ENCODE measurements at regions not wholly inside any gene's neighbourhood (a gene's known extent, or its start where the extent isn't known, plus 50 kb on each side); places are given as distances from the start of the nearest gene placed in this dataset.
"Not testable (repeated sequence)": the region's sequence is repeated elsewhere in the genome, so short reads cannot be mapped to it uniquely, and the experiment has no call there.

- DNase-seq (ENCODE audit: low read depth, low spot score): no peak
- no peak for TF ChIP-seq CTCF (conservative IDR thresholded peaks at IDR 0.05)
- Mint-ChIP-seq H3K9me3 (peaks cover 21% of the 10 kb centered on the region), H3K36me3 (ENCODE audit: low read depth) (peaks cover 10% of the 10 kb centered on the region), H3K4me1 (no peaks in the 10 kb centered on the region), H3K4me3 (no peak overlapping the region), H3K27ac (ENCODE audit: unreplicated experiment) (no peak overlapping the region), H3K27me3 (ENCODE audit: low read depth) (no peaks in the 10 kb centered on the region)
Observed at GRCh38 chr19:56919308-56919995, 78.9 kb upstream of the PEG3 start.

GRCh38 chr19:56926094-56926493 lies 85.6 kb upstream of the PEG3 start:
- not testable (repeated sequence) for H3K27ac Mint-ChIP-seq (ENCODE audit: unreplicated experiment); H3K36me3 Mint-ChIP-seq (ENCODE audit: low read depth); H3K4me1 Mint-ChIP-seq; H3K4me3 Mint-ChIP-seq; H3K27me3 Mint-ChIP-seq (ENCODE audit: low read depth); DNase-seq (ENCODE audit: low read depth, low spot score)
- H3K9me3 Mint-ChIP-seq: peaks cover 18% of the 10 kb centered on the region

- H3K9me3 Mint-ChIP-seq: peaks cover 18% of the 10 kb centered on the region
- no peak for DNase-seq (ENCODE audit: low read depth, low spot score)
- H3K4me3 Mint-ChIP-seq: no peak overlapping the region
- no peak for TF ChIP-seq CTCF (conservative IDR thresholded peaks at IDR 0.05)
- H3K27me3 Mint-ChIP-seq (ENCODE audit: low read depth): no peaks in the 10 kb centered on the region
- H3K36me3 Mint-ChIP-seq (ENCODE audit: low read depth): peaks cover 9% of the 10 kb centered on the region
- H3K27ac Mint-ChIP-seq (ENCODE audit: unreplicated experiment): no peak overlapping the region
- no peaks in the 10 kb centered on the region for H3K4me1 Mint-ChIP-seq
Observed at GRCh38 chr19:56927294-56927693, 86.8 kb upstream of the PEG3 start.

GRCh38 chr19:56927791-56928207 lies 87.3 kb upstream of the PEG3 start:
- TF ChIP-seq CTCF (conservative IDR thresholded peaks at IDR 0.05): no peak
- Mint-ChIP-seq H3K27me3 (ENCODE audit: low read depth) (no peaks in the 10 kb centered on the region), H3K27ac (ENCODE audit: unreplicated experiment) (no peak overlapping the region), H3K4me3 (no peak overlapping the region), H3K36me3 (ENCODE audit: low read depth) (peaks cover 10% of the 10 kb centered on the region), H3K9me3 (peaks cover 18% of the 10 kb centered on the region), H3K4me1 (no peaks in the 10 kb centered on the region)
- DNase-seq (ENCODE audit: low read depth, low spot score): no peak

GRCh38 chr19:56930647-56931535 lies 90.4 kb upstream of the PEG3 start:
- peaks cover 11% of the 10 kb centered on the region for H3K9me3 Mint-ChIP-seq
- TF ChIP-seq CTCF (conservative IDR thresholded peaks at IDR 0.05): no peak
- DNase-seq (ENCODE audit: low read depth, low spot score): no peak

More at GRCh38 chr19:56930647-56931535, 90.4 kb upstream of the PEG3 start:
- no peaks in the 10 kb centered on the region for H3K27me3 Mint-ChIP-seq (ENCODE audit: low read depth)
- peaks cover 8% of the 10 kb centered on the region for H3K36me3 Mint-ChIP-seq (ENCODE audit: low read depth)
- H3K4me1 Mint-ChIP-seq: no peaks in the 10 kb centered on the region
- H3K27ac Mint-ChIP-seq (ENCODE audit: unreplicated experiment): no peak overlapping the region
- no peak overlapping the region for H3K4me3 Mint-ChIP-seq

Data from neural crest cell (in vitro differentiated cells).